Kidney (tissue), 13 donors: ENCODE measurements at regions not wholly inside any gene's neighbourhood (a gene's known extent, or its start where the extent isn't known, plus 50 kb on each side); places are given as distances from the start of the nearest gene placed in this dataset.
A peak's percentile ranks its signal among the peaks of the same experiment; 100 is the strongest.

ENCODE experiments used
- DNase-seq, 5 donors: peaks; one replicate each; pipeline ENCODE4 v3.0.0-alpha.2; 2013 to 2020
- FAIRE-seq: peaks from 2 replicates; lab custom pipeline; 2012; peaks lifted over from hg19 to GRCh38; lab: Jason Lieb, UNC
- H3K27ac ChIP-seq, 2 donors: one replicate each; pipeline ENCODE4 v1.7.0; 2013; ENCODE audit warnings: low read depth in 2 of 2, low read length in 2 of 2, inconsistent platforms in 1 of 2
- H3K27me3 ChIP-seq: one replicate; pipeline ENCODE4 v1.7.1; 2013; ENCODE audit warnings: low read length, inconsistent platforms; ENCODE audit not compliant: control insufficient read depth, insufficient read depth
- H3K36me3 ChIP-seq, 3 donors: one replicate each; pipeline versions ENCODE4 v1.7.0 to v1.7.1; 2013; ENCODE audit warnings: low read length in 3 of 3, control low read depth in 1 of 3, inconsistent platforms in 1 of 3; ENCODE audit not compliant: insufficient read depth in 3 of 3, control insufficient read depth in 2 of 3
- H3K4me1 ChIP-seq, 3 donors: one replicate each; pipeline versions ENCODE4 v1.7.0 to v1.7.1; 2013; ENCODE audit warnings: low read length in 3 of 3, inconsistent platforms in 1 of 3, low read depth in 1 of 3; ENCODE audit not compliant: control insufficient read depth in 2 of 3, insufficient read depth in 2 of 3
- H3K4me3 ChIP-seq, 3 donors: one replicate each; pipeline versions ENCODE4 v1.7.0 to v1.8.1; 2013; ENCODE audit warnings: low read length in 3 of 3, control low read depth in 1 of 3, inconsistent platforms in 1 of 3
- H3K9ac ChIP-seq, 3 donors: one replicate each; pipeline versions ENCODE4 v1.7.0 to v1.7.1; 2013; ENCODE audit warnings: low read length in 3 of 3, control low read depth in 1 of 3, inconsistent platforms in 1 of 3
- H3K9me3 ChIP-seq, 3 donors: one replicate each; pipeline versions ENCODE4 v1.7.0 to v1.7.1; 2013; ENCODE audit warnings: low read length in 3 of 3, control low read depth in 1 of 3, inconsistent platforms in 1 of 3; ENCODE audit not compliant: control insufficient read depth in 2 of 3, insufficient read depth in 1 of 3
- intact Hi-C: fragments of 100-400 bp; cut with DNase I; formaldehyde crosslinking; loops from one replicate; pipeline ENCODE4 v1.11.1; 2022
- TF ChIP-seq, protein P1 (sequence below): IDR thresholded peaks from 3 replicates; pipeline ENCODE4 v1.5.1; 2012; ENCODE audit warnings: mild to moderate bottlenecking, moderate library complexity, borderline replicate concordance; ENCODE audit not compliant: insufficient read depth; ENCODE audit errors: extremely low read depth
- donor health status: control.
- donor health status: control.
- donor health status: control.
- donor health status: control.
- donor health status: control.
- donor health status: DM: yes; HTN: yes; CAD: no.
- donor health status: Normal renal cell carcinoma (clear cell type).

DNA sequence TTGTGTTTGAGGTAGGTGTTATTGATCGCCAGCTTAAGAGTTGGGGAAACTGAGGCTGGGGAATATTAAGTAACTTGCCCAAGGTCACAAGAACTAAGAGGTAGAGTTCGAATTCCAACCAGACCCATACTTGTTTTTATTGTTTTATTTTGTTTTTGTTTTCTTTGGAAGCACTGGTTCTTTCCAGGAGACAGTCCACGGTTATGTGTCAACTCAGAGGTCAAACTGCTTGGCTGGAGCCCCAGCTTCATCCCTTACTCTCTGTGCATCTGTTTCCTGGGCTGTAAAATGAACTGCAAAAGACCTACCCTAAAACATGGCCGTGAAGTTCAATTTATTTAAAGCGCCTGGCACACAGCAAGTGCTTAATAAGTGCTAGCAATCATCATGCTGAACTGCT, 74.4 kb upstream of the MAP1LC3B2 start:
- Histone ChIP-seq H3K27me3 (peaks cover 2% of the 10 kb centered on the region), H3K9ac (no peak overlapping the region), H3K36me3 (no peaks in the 10 kb centered on the region), H3K27ac (no peak overlapping the region), H3K4me3 (no peak overlapping the region), H3K4me1 (no peaks in the 10 kb centered on the region), H3K9me3 (peaks cover 0 to 9% (median 0%) of the 10 kb centered on the region in 3 donors)
- FAIRE-seq: no peak
- peak in 3 of 5 donors; percentile 37 to 82 (median 38) for DNase-seq
- intact Hi-C loops: no loop called here
- TF ChIP-seq, protein P1, sequence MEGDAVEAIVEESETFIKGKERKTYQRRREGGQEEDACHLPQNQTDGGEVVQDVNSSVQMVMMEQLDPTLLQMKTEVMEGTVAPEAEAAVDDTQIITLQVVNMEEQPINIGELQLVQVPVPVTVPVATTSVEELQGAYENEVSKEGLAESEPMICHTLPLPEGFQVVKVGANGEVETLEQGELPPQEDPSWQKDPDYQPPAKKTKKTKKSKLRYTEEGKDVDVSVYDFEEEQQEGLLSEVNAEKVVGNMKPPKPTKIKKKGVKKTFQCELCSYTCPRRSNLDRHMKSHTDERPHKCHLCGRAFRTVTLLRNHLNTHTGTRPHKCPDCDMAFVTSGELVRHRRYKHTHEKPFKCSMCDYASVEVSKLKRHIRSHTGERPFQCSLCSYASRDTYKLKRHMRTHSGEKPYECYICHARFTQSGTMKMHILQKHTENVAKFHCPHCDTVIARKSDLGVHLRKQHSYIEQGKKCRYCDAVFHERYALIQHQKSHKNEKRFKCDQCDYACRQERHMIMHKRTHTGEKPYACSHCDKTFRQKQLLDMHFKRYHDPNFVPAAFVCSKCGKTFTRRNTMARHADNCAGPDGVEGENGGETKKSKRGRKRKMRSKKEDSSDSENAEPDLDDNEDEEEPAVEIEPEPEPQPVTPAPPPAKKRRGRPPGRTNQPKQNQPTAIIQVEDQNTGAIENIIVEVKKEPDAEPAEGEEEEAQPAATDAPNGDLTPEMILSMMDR: no peak

DNA sequence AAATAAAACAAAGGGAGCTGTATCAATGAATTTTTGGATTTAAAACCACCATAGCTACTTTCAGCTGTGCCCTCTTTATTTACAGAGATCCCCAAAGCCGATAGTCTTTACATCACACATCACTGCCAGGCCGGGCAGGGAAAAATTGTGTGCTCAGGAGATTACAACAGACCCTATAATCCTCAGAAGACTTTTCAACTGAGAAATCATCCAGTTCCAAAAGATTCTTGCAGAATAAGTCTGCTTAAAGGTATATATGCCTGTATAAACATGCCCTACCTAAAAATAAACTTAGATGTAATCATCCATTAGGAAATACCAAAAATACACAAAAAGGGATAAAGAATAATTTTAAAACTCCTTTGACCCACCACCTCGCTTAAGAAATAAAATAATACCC, 70.1 kb upstream of the MAP1LC3B2 start:
- H3K27me3 ChIP-seq: no peaks in the 10 kb centered on the region
- TF ChIP-seq, protein P1: no peak
- intact Hi-C loops: no loop called here

DNA sequence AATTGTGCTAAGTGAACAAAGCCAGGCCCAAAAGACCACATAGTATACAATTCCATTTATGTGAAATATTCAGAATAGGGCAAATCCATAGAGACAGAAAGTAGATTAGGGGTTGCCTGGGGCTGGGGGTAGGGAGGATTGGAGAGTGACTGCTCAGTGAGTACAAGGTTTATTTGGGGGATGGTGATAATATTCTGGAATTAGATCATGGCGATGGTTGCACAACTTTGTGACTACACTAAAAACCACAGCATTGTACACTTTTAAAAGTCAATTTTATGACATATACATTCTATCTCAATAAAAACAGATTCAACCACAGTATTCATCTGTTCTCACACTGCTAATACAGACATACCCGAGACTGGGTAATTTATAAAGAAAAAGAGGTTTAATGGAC, 68.7 kb upstream of the MAP1LC3B2 start:
- Histone ChIP-seq H3K27ac (no peak overlapping the region), H3K36me3 (no peaks in the 10 kb centered on the region), H3K4me1 (no peaks in the 10 kb centered on the region), H3K4me3 (no peak overlapping the region), H3K27me3 (no peaks in the 10 kb centered on the region), H3K9me3 (peaks cover 0 to 9% (median 0%) of the 10 kb centered on the region in 3 donors), H3K9ac (no peak overlapping the region)
- DNase-seq (no peak), FAIRE-seq (no peak)
- TF ChIP-seq, protein P1: no peak
- intact Hi-C loops: no loop called here

More for the DNA sequence above, 70.1 kb upstream of the MAP1LC3B2 start:
- FAIRE-seq (no peak), DNase-seq (no peak)
- Histone ChIP-seq H3K4me1 (no peaks in the 10 kb centered on the region), H3K36me3 (no peaks in the 10 kb centered on the region), H3K9me3 (peaks cover 0 to 9% (median 0%) of the 10 kb centered on the region in 3 donors), H3K4me3 (no peak overlapping the region), H3K27ac (no peak overlapping the region), H3K9ac (no peak overlapping the region)

DNA sequence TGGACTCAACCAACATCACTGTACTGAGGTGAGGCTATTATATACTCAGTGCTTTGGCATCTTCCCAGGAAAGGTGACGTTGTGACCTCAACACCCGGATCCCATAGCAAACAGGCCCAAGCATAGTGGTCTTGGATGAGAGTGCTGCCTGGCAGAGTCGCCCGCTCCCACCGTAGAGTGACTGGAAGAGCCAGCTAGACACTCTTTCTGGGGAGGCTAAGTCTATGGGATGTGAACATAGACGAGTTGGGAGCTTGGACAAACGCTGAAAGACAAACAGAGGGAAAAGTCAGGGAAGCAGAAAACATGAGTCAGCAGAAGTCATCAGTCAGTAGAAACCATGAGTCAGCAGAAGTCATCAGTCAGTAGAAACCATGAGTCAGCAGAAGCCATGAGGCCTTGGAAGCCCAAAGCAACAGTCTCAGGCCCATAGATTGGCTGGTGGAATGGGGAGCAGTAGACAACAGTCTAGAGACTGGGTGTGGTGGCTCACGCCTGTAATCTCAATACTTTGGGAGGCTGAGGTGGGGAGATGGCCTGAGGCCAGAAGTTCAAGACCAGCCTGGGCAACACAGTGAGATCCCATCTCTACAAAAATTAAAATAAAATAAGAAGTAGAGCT, 66.4 kb upstream of the MAP1LC3B2 start:
- intact Hi-C loops: no loop called here
- DNase-seq (no peak), FAIRE-seq (no peak)
- TF ChIP-seq, protein P1: no peak
- Histone ChIP-seq H3K9me3 (peaks cover 0 to 7% (median 0%) of the 10 kb centered on the region in 3 donors), H3K27me3 (no peaks in the 10 kb centered on the region), H3K4me1 (no peaks in the 10 kb centered on the region), H3K36me3 (no peaks in the 10 kb centered on the region), H3K9ac (no peak overlapping the region), H3K27ac (no peak overlapping the region), H3K4me3 (no peak overlapping the region)
